ENCODE measurements at regions not wholly inside any gene's neighbourhood (a gene's known extent, or its start where the extent isn't known, plus 50 kb on each side); places are given as distances from the start of the nearest gene placed in this dataset.

DNA sequence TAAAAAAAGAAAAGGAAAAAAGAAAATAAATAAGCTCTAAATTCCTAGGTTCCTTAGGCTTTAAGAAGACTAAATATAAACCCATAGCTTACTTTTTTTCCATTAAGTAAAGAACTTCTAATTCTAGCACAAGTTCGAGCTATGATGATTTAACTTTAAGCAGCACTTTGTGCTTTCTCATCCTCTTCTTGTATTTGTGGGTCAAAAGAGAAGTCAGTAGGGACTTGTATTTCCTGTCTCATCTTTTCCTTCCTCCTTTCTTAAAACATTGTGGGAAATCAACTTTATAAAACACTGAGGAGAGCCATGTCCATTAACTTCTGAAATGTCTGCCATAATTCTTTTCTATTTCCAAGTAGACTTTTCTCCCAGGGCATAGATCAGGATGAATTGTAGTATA is 637.7 kb upstream of the CITED2 start:
- TF ChIP-seq POLR2A (IDR thresholded peaks at IDR 0.05): no peak
- no peak for TF ChIP-seq CTCF (IDR thresholded peaks at IDR 0.05)
